HUES6 (cell line): ENCODE measurements at regions not wholly inside any gene's neighbourhood (a gene's known extent, or its start where the extent isn't known, plus 50 kb on each side); places are given as distances from the start of the nearest gene placed in this dataset.

ENCODE experiments used
- H3K27ac ChIP-seq: 2 replicates; pipeline ENCODE4 v1.7.0; 2013; ENCODE audit warnings: low read depth, mild to moderate bottlenecking, low read length, inconsistent platforms
- H3K27me3 ChIP-seq: 2 replicates; pipeline ENCODE4 v1.6.1; 2013; ENCODE audit warnings: low read length; ENCODE audit not compliant: control insufficient read depth, insufficient read depth
- H3K36me3 ChIP-seq: 2 replicates; pipeline ENCODE4 v1.6.1; 2013; ENCODE audit warnings: low read length; ENCODE audit not compliant: control insufficient read depth, insufficient read depth
- H3K4me1 ChIP-seq: 2 replicates; pipeline ENCODE4 v1.6.1; 2013; ENCODE audit warnings: low read length; ENCODE audit not compliant: control insufficient read depth, insufficient read depth
- H3K4me3 ChIP-seq: 2 replicates; pipeline ENCODE4 v1.5.1; 2013; ENCODE audit warnings: low read depth, low read length
- H3K9ac ChIP-seq: one replicate; pipeline ENCODE4 v1.6.1; 2013; ENCODE audit warnings: mild to moderate bottlenecking, low read length
- H3K9me3 ChIP-seq: 2 replicates; pipeline ENCODE4 v1.6.1; 2013; ENCODE audit warnings: low read depth, low read length; ENCODE audit not compliant: control insufficient read depth, insufficient read depth

- Histone ChIP-seq H3K9ac (no peak overlapping the region), H3K4me1 (no peaks in the 10 kb centered on the region), H3K4me3 (no peak overlapping the region), H3K27me3 (no peaks in the 10 kb centered on the region), H3K9me3 (no peaks in the 10 kb centered on the region), H3K27ac (no peak overlapping the region), H3K36me3 (no peaks in the 10 kb centered on the region)
Measured at GRCh38 chr5:52725065-52725746, 62.5 kb upstream of the ITGA1 start.

GRCh38 chr5:52725808-52726207, 61.9 kb upstream of the ITGA1 start:
- no peak overlapping the region for H3K9ac ChIP-seq
- H3K36me3 ChIP-seq = no peaks in the 10 kb centered on the region
- no peaks in the 10 kb centered on the region for H3K27me3 ChIP-seq
- H3K4me1 ChIP-seq = no peaks in the 10 kb centered on the region
- H3K4me3 ChIP-seq = no peak overlapping the region
- no peak overlapping the region for H3K27ac ChIP-seq
- H3K9me3 ChIP-seq = peaks cover 2% of the 10 kb centered on the region

- H3K27ac ChIP-seq = no peak overlapping the region
- no peaks in the 10 kb centered on the region for H3K36me3 ChIP-seq
- H3K4me1 ChIP-seq = no peaks in the 10 kb centered on the region
- peaks cover 4% of the 10 kb centered on the region for H3K9me3 ChIP-seq
- H3K9ac ChIP-seq = no peak overlapping the region
- H3K4me3 ChIP-seq = no peak overlapping the region
- H3K27me3 ChIP-seq = no peaks in the 10 kb centered on the region
Measured at GRCh38 chr5:52727020-52727419, 60.7 kb upstream of the ITGA1 start.

GRCh38 chr5:52727576-52727975, 60.1 kb upstream of the ITGA1 start:
- H3K9ac ChIP-seq = no peak overlapping the region
- H3K27me3 ChIP-seq = no peaks in the 10 kb centered on the region
- peaks cover 4% of the 10 kb centered on the region for H3K9me3 ChIP-seq
- no peak overlapping the region for H3K27ac ChIP-seq
- H3K36me3 ChIP-seq = no peaks in the 10 kb centered on the region
- H3K4me3 ChIP-seq = no peak overlapping the region
- no peaks in the 10 kb centered on the region for H3K4me1 ChIP-seq

GRCh38 chr5:52728224-52728623, 59.5 kb upstream of the ITGA1 start:
- Histone ChIP-seq H3K36me3 (no peaks in the 10 kb centered on the region), H3K9ac (no peak overlapping the region), H3K4me1 (no peaks in the 10 kb centered on the region), H3K27ac (no peak overlapping the region), H3K4me3 (no peak overlapping the region), H3K27me3 (no peaks in the 10 kb centered on the region), H3K9me3 (peaks cover 4% of the 10 kb centered on the region)

GRCh38 chr5:52728686-52729085, 59.0 kb upstream of the ITGA1 start:
- Histone ChIP-seq H3K36me3 (no peaks in the 10 kb centered on the region), H3K9me3 (peaks cover 4% of the 10 kb centered on the region), H3K4me3 (no peak overlapping the region), H3K9ac (no peak overlapping the region), H3K4me1 (no peaks in the 10 kb centered on the region), H3K27me3 (no peaks in the 10 kb centered on the region), H3K27ac (no peak overlapping the region)

- H3K4me1 ChIP-seq = no peaks in the 10 kb centered on the region
- H3K36me3 ChIP-seq = no peaks in the 10 kb centered on the region
- H3K9me3 ChIP-seq = peaks cover 4% of the 10 kb centered on the region
- no peak overlapping the region for H3K9ac ChIP-seq
- no peaks in the 10 kb centered on the region for H3K27me3 ChIP-seq
- H3K4me3 ChIP-seq = no peak overlapping the region
- H3K27ac ChIP-seq = no peak overlapping the region
Measured at GRCh38 chr5:52731274-52732027, 56.3 kb upstream of the ITGA1 start.

GRCh38 chr5:52734557-52734956, 53.2 kb upstream of the ITGA1 start:
- H3K4me3 ChIP-seq = no peak overlapping the region
- H3K27ac ChIP-seq = no peak overlapping the region
- peaks cover 4% of the 10 kb centered on the region for H3K9me3 ChIP-seq
- H3K4me1 ChIP-seq = no peaks in the 10 kb centered on the region
- no peak overlapping the region for H3K9ac ChIP-seq
- H3K36me3 ChIP-seq = no peaks in the 10 kb centered on the region
- no peaks in the 10 kb centered on the region for H3K27me3 ChIP-seq

GRCh38 chr5:52735139-52735538, 52.6 kb upstream of the ITGA1 start:
- Histone ChIP-seq H3K4me1 (no peaks in the 10 kb centered on the region), H3K36me3 (no peaks in the 10 kb centered on the region), H3K9ac (no peak overlapping the region), H3K4me3 (no peak overlapping the region), H3K9me3 (peaks cover 4% of the 10 kb centered on the region), H3K27ac (no peak overlapping the region), H3K27me3 (no peaks in the 10 kb centered on the region)
